GM23338 (cell line): ENCODE measurements at regions not wholly inside any gene's neighbourhood (a gene's known extent, or its start where the extent isn't known, plus 50 kb on each side); places are given as distances from the start of the nearest gene placed in this dataset.
"Not testable (repeated sequence)": the region's sequence is repeated elsewhere in the genome, so short reads cannot be mapped to it uniquely, and the experiment has no call there.

ENCODE experiments used
- ATAC-seq: fragments of 200-7000 bp; cut with Tn5 transposase; 3 replicates; pipeline ENCODE4 v1.9.1; 2020
- DNase-seq: peaks from one replicate; pipeline ENCODE4 v3.0.0-alpha.2; 2015; ENCODE audit warnings: low spot score
- H2AFZ ChIP-seq: fragments of 200-600 bp; sonication (generic); 2 replicates; pipeline ENCODE4 v1.8.0; 2016; ENCODE audit warnings: antibody characterized with exemption, mild to moderate bottlenecking, moderate library complexity
- H3F3A ChIP-seq: fragments of 200-600 bp; sonication (generic); replicated peaks from 2 replicates; pipeline ENCODE4 v1.8.0; 2017; ENCODE audit warnings: antibody characterized with exemption, mixed run types, low read depth
- H3K27ac ChIP-seq: fragments of 200-600 bp; sonication (generic); 2 replicates; pipeline ENCODE4 v1.6.1; 2016; ENCODE audit warnings: low read depth
- H3K27me3 ChIP-seq: fragments of 200-600 bp; sonication (generic); 2 replicates; pipeline ENCODE4 v1.8.0; 2016; ENCODE audit warnings: mild to moderate bottlenecking, mixed run types, moderate library complexity; ENCODE audit not compliant: insufficient read depth
- H3K36me3 ChIP-seq: fragments of 200-600 bp; sonication (generic); 2 replicates; pipeline ENCODE4 v1.8.0; 2016; ENCODE audit warnings: mild to moderate bottlenecking; ENCODE audit not compliant: insufficient read depth
- H3K4me1 ChIP-seq: fragments of 200-600 bp; sonication (generic); 2 replicates; pipeline ENCODE4 v1.8.0; 2016; ENCODE audit warnings: mild to moderate bottlenecking, moderate library complexity; ENCODE audit not compliant: insufficient read depth
- H3K4me2 ChIP-seq: fragments of 200-600 bp; sonication (generic); 2 replicates; pipeline ENCODE4 v1.7.1; 2017; ENCODE audit warnings: mixed run types
- H3K4me3 ChIP-seq: fragments of 200-600 bp; sonication (generic); 2 replicates; pipeline ENCODE4 v1.6.1; 2016; ENCODE audit warnings: mixed run types
- H3K79me2 ChIP-seq: fragments of 200-600 bp; sonication (generic); replicated peaks from 2 replicates; pipeline ENCODE4 v1.8.0; 2017; ENCODE audit warnings: mild to moderate bottlenecking; ENCODE audit not compliant: insufficient read depth
- H3K9me2 ChIP-seq: fragments of 200-600 bp; sonication (generic); 2 replicates; pipeline ENCODE4 v1.8.0; 2017; ENCODE audit not compliant: insufficient read depth
- H4K20me1 ChIP-seq: fragments of 200-600 bp; sonication (generic); replicated peaks from 2 replicates; pipeline ENCODE4 v1.8.0; 2017; ENCODE audit warnings: mild to moderate bottlenecking; ENCODE audit not compliant: insufficient read depth
- H3K27ac Mint-ChIP-seq: 2 replicates; pipeline ENCODE4 v1.8.0; 2020; ENCODE audit warnings: inconsistent platforms, mild to moderate bottlenecking, moderate library complexity, mixed read lengths
- H3K27me3 Mint-ChIP-seq: 3 replicates; pipeline ENCODE4 v1.8.0; 2022; ENCODE audit warnings: low read depth, mild to moderate bottlenecking, moderate library complexity, mixed read lengths, inconsistent platforms; ENCODE audit not compliant: insufficient read depth, poor library complexity
- H3K36me3 Mint-ChIP-seq: 3 replicates; pipeline ENCODE4 v1.8.0; 2021; ENCODE audit warnings: low read depth, mild to moderate bottlenecking, inconsistent platforms, moderate library complexity, mixed read lengths
- H3K4me1 Mint-ChIP-seq: 3 replicates; pipeline ENCODE4 v1.8.0; 2020; ENCODE audit warnings: mild to moderate bottlenecking, inconsistent platforms, mixed read lengths
- H3K4me3 Mint-ChIP-seq: 3 replicates; pipeline ENCODE4 v1.8.0; 2021; ENCODE audit warnings: moderate library complexity, mild to moderate bottlenecking, inconsistent platforms, mixed read lengths
- H3K9me3 Mint-ChIP-seq: 3 replicates; pipeline ENCODE4 v1.8.0; 2020; ENCODE audit warnings: moderate library complexity, mild to moderate bottlenecking, inconsistent platforms, mixed read lengths
- CREB1 ChIP-seq: fragments of 250-450 bp; sonication (Bioruptor Pico); IDR thresholded peaks from 2 replicates; pipeline ENCODE4 v1.5.0; 2020; ENCODE audit warnings: low read depth, mild to moderate bottlenecking, moderate library complexity
- EZH2 ChIP-seq: fragments of 200-600 bp; sonication (generic); IDR thresholded peaks from one replicate; pipeline ENCODE4 v1.8.0; 2017; ENCODE audit warnings: antibody characterized with exemption, mild to moderate bottlenecking, low read depth; ENCODE audit not compliant: unreplicated experiment
- POLR2AphosphoS5 ChIP-seq: IDR thresholded peaks from 2 replicates; pipeline ENCODE4 v1.6.1; 2016; ENCODE audit warnings: antibody characterized with exemption, low read depth
- ZNF331 ChIP-seq: fragments of 250-450 bp; sonication (Bioruptor Pico); IDR thresholded peaks from 2 replicates; pipeline ENCODE4 v1.5.0; 2020; ENCODE audit warnings: low read depth, mild to moderate bottlenecking, moderate library complexity
- TF ChIP-seq, protein P1 (sequence below): fragments of 250-450 bp; sonication (Bioruptor Pico); IDR thresholded peaks from 2 replicates; pipeline ENCODE4 v1.5.0; 2020; ENCODE audit warnings: mild to moderate bottlenecking, moderate library complexity

DNA sequence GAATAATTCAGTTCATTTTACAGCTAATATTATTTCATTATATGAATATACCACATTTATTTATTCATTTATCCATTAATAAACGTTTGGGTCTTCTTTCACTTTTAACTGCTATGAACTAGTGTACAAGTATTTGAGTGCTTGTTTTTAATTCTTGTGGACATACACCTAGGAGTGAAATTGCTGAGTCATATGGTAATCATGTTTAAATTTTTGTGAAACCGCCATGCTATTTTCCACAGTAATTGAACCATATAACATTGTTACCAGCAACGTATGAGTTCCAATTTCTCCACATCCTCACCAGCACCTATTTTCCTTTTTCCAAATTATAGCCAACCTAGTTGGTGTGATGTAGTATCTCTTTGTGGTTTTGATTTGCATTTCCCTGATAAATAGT lies 388.2 kb downstream of the MAGEE1 start:
- Histone ChIP-seq H3K4me1 (no peaks in the 10 kb centered on the region), H3K9me2 (no peaks in the 10 kb centered on the region), H2AFZ (no peak overlapping the region), H3K4me3 (no peak overlapping the region), H3K27me3 (no peaks in the 10 kb centered on the region), H3K36me3 (no peaks in the 10 kb centered on the region), H4K20me1 (no peaks in the 10 kb centered on the region), H3K27ac (no peak overlapping the region), H3K4me2 (no peak overlapping the region), H3K79me2 (no peaks in the 10 kb centered on the region), H3F3A (no peaks in the 10 kb centered on the region)
- H3K36me3 Mint-ChIP-seq, result peaks cover 1% of the 10 kb centered on the region; the same call in 1 of the 3 replicates
- DNase-seq (no peak), ATAC-seq (no peak)
- no peaks in the 10 kb centered on the region for H3K4me1 Mint-ChIP-seq
- H3K4me3 Mint-ChIP-seq, result no peak overlapping the region
- no peak for TF ChIP-seq EZH2
- no peak for TF ChIP-seq POLR2AphosphoS5
- TF ChIP-seq CREB1, result no peak
- no peak for TF ChIP-seq ZNF331 (CRISPR knock-in tag)
- TF ChIP-seq, protein P1, sequence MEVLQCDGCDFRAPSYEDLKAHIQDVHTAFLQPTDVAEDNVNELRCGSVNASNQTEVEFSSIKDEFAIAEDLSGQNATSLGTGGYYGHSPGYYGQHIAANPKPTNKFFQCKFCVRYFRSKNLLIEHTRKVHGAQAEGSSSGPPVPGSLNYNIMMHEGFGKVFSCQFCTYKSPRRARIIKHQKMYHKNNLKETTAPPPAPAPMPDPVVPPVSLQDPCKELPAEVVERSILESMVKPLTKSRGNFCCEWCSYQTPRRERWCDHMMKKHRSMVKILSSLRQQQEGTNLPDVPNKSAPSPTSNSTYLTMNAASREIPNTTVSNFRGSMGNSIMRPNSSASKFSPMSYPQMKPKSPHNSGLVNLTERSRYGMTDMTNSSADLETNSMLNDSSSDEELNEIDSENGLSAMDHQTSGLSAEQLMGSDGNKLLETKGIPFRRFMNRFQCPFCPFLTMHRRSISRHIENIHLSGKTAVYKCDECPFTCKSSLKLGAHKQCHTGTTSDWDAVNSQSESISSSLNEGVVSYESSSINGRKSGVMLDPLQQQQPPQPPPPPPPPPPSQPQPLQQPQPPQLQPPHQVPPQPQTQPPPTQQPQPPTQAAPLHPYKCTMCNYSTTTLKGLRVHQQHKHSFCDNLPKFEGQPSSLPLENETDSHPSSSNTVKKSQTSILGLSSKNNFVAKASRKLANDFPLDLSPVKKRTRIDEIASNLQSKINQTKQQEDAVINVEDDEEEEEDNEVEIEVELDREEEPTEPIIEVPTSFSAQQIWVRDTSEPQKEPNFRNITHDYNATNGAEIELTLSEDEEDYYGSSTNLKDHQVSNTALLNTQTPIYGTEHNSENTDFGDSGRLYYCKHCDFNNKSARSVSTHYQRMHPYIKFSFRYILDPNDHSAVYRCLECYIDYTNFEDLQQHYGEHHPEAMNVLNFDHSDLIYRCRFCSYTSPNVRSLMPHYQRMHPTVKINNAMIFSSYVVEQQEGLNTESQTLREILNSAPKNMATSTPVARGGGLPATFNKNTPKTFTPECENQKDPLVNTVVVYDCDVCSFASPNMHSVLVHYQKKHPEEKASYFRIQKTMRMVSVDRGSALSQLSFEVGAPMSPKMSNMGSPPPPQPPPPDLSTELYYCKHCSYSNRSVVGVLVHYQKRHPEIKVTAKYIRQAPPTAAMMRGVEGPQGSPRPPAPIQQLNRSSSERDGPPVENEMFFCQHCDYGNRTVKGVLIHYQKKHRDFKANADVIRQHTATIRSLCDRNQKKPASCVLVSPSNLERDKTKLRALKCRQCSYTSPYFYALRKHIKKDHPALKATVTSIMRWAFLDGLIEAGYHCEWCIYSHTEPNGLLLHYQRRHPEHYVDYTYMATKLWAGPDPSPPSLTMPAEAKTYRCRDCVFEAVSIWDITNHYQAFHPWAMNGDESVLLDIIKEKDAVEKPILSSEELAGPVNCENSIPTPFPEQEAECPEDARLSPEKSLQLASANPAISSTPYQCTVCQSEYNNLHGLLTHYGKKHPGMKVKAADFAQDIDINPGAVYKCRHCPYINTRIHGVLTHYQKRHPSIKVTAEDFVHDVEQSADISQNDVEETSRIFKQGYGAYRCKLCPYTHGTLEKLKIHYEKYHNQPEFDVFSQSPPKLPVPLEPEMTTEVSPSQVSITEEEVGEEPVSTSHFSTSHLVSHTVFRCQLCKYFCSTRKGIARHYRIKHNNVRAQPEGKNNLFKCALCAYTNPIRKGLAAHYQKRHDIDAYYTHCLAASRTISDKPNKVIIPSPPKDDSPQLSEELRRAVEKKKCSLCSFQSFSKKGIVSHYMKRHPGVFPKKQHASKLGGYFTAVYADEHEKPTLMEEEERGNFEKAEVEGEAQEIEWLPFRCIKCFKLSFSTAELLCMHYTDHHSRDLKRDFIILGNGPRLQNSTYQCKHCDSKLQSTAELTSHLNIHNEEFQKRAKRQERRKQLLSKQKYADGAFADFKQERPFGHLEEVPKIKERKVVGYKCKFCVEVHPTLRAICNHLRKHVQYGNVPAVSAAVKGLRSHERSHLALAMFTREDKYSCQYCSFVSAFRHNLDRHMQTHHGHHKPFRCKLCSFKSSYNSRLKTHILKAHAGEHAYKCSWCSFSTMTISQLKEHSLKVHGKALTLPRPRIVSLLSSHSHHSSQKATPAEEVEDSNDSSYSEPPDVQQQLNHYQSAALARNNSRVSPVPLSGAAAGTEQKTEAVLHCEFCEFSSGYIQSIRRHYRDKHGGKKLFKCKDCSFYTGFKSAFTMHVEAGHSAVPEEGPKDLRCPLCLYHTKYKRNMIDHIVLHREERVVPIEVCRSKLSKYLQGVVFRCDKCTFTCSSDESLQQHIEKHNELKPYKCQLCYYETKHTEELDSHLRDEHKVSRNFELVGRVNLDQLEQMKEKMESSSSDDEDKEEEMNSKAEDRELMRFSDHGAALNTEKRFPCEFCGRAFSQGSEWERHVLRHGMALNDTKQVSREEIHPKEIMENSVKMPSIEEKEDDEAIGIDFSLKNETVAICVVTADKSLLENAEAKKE (CRISPR knock-in tag), result no peak
- no peaks in the 10 kb centered on the region for H3K27me3 Mint-ChIP-seq
- no peak overlapping the region for H3K27ac Mint-ChIP-seq
- H3K9me3 Mint-ChIP-seq, result peaks cover 16% of the 10 kb centered on the region

DNA sequence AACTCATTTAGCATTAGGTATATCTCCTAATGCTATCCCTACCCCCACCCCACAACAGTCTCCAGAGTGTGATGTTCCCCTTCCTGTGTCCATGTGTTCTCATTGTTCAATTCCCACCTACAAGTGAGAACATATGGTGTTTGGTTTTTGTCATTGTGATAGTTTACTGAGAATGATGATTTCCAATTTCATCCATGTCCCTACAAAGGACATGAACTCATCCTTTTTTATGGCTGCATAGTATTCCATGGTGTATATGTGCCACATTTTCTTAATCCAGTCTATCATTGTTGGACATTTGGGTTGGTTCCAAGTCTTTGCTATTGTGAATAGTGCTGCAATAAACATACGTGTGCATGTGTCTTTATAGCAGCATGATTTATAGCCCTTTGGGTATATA lies 389.8 kb downstream of the MAGEE1 start:
- H3K4me2 ChIP-seq, H3K79me2 ChIP-seq, H3F3A ChIP-seq, H3K27ac ChIP-seq, ATAC-seq, H3K27me3 ChIP-seq, H3K27ac Mint-ChIP-seq, H3K36me3 Mint-ChIP-seq, H2AFZ ChIP-seq, H3K4me3 ChIP-seq, H4K20me1 ChIP-seq, H3K4me1 Mint-ChIP-seq, H3K36me3 ChIP-seq, DNase-seq, H3K4me1 ChIP-seq, H3K4me3 Mint-ChIP-seq, H3K9me2 ChIP-seq, H3K27me3 Mint-ChIP-seq: not testable (repeated sequence)
- peaks cover 21% of the 10 kb centered on the region for H3K9me3 Mint-ChIP-seq
